NCI-H1417 treated with DMSO at 0.1 percent for 48 hours (cell line): ENCODE measurements at regions not wholly inside any gene's neighbourhood (a gene's known extent, or its start where the extent isn't known, plus 50 kb on each side); places are given as distances from the start of the nearest gene placed in this dataset.
A peak's percentile ranks its signal among the peaks of the same experiment; 100 is the strongest.

ENCODE experiments used
- DNase-seq: peaks from one replicate; lab custom pipeline; 2025; lab: John Stamatoyannopoulos, UW

- DNase-seq: no peak
Measured at GRCh38 chr7:113825832-113826231, 93.0 kb downstream of the PPP1R3A start.

DNA sequence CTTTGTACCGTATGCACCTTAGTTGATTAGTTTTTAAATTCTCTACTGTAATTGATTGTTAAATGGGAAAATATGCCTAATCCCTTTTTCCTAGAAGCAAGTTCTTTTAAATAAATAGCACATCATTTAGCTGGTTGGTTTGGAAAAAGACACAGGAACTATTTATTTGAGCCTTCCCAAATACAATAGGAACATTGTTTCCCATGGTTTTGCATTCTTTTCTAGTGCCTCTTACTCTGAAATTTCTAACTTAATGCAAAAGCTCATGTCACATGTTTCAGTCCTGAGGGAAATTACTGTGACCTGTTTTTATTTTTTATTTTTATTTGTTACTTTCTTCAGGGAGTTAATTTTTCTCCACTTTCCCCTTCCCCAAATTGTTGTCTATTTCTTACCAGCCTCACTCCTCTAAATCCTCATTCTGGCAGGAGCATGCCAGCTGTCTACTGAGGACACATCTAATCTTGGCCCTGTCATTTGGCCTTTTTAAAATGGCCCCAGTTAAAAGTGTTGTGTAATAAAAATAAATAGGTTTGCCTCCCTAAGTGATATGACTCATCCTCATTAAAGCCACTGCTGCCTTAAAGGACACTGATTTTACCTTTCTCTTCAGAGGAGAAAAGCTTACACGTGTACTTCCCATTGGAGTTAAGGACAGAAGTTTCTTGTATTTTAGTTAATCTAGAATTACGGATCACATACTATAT, 94.5 kb downstream of the PPP1R3A start:
- DNase-seq: no peak

DNA sequence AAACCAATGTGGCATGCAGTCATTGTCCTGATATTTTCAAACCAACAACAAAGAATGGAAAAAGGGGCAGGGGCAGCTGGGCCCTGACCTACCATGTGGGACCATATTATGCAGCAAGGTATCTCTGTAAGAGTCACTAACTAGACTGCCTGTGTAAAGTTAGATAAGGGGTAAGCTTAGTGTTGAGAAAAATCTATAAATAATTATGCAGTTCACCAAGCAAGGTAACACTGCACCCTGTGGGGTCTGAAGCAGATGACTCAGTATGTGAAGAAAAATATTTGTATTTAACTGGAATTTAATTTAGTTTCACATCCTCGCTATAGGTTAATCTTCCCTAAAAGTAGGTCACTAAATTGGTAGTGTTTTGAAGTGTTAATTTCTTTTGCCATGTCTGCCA, 99.3 kb downstream of the PPP1R3A start:
- no peak for DNase-seq

DNA sequence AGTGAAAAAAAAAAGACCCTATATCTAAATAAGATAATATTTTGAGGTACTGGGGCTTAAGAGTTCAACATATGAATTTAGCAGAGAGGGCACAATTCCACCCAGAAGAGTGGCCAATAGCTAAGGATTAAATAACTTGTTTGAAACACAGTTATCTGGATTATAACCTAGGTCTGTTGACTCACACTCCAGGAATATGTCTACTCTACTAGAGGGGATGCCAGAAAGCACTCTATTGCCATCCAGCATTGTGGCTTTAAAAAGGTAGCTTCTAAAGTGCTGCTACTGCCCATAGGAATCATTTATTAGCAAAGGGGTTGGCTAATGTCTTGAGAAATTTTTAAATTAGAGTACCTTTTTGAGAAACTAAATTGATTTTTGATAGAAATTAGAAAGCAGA, 102.2 kb downstream of the PPP1R3A start:
- no peak for DNase-seq

GRCh38 chr7:113813471-113813870, 105.3 kb downstream of the PPP1R3A start:
- DNase-seq: no peak

- DNase-seq: no peak
Measured at GRCh38 chr7:113812591-113813255, 106.1 kb downstream of the PPP1R3A start.

- DNase-seq: no peak
Measured at GRCh38 chr7:113810080-113810744, 108.6 kb downstream of the PPP1R3A start.

GRCh38 chr7:113809581-113809980, 109.2 kb downstream of the PPP1R3A start:
- no peak for DNase-seq

DNA sequence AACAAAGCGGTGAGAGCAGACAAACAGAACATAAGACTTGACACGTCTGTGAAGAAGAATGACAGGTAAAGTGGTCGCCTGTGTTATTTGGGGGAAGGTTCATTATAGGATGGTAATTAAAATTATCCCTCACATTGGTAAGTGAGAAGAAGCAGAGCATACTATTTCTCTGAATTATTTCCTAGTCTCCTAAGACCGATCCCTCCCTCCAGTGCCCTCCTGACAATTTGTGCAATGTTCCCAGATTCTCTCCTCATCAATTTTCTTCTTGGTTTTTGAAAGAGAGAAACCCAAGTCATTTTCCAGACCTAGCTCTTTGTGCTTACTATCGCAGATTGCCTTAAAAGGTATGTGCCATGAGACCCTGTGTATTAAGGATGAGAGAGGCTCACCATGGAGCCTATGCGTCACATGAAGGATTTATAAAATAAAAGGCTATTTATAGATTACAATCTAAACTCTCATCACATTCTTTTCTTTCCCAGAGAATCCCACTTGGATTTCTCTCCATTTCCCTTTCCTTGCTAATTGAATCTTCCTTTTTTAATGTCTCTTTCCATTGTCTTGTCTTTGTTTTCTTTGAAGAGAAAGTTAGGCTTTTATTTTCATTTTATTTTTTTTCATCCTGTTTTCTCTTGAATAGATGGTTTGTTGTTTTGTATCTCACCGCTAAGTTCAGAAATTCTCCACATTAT, 112.0 kb downstream of the PPP1R3A start:
- no peak for DNase-seq

- DNase-seq: no peak
Measured at GRCh38 chr7:113805976-113806375, 112.8 kb downstream of the PPP1R3A start.

DNA sequence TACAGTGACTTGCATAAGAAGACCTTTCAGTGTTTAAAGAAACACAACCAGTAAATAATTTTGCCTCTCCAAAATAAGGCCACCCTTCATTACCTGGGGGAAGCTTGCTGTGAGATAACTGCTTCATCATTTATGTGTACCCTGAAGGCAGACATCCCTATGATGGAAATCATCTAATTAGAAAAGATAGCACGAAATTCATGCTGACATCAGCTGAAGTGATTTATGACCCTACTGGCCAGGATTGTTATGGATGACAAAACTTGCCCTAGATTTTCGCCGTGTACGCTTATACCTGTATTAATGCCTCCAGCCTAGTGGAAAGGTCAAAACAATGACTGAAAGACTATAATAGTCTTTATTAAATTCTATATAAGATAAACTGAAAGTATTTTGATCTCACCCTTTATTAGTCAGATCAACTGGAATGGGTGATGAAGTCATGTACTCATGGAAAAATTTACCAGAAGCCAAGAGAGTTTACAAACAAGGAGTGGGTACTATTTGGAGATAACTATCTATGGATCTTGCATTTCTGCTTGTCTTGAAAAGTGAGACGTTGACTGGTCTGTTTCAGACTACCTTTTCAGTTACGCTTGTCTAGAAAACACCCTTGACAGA, 114.2 kb downstream of the PPP1R3A start:
- DNase-seq: no peak

- DNase-seq: no peak
Measured at GRCh38 chr7:113801751-113802150, 117.1 kb downstream of the PPP1R3A start.

DNA sequence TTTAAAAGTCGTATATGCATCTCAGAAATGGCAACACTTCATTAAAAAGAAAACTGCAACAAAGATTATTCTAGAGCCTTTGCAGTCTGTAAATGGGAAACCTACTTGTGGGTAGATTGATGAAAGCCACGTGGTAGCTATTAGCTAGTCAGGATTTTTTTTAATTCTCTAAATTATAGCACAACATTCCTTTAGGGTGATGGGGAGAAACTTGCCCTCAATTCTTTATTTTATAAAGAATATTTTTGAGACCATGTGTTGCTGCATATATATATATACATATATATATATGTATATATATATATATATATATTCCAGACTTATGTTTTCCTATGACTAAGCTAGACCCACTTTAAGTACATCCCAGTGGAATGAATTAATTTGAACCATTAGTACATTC, 118.0 kb downstream of the PPP1R3A start:
- no peak for DNase-seq

DNA sequence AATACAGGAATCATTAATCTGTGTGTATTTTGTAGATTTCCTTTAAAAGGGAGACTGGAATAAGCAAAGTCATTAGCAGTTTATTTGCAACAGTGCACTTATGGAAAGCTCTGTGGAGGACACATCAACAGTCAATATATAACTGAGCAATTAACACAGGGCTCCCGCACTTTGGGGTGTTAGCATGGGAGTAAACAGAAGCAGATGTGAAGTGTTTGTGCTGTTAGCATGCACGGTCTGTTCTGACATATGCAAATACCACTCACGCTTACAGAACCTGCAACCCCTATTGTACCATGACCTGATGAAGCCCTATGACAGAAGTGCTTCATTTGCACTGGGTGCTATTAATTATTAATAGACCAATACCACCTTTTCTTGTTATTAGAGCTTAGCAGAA, 118.9 kb downstream of the PPP1R3A start:
- peak; percentile 100 for DNase-seq

GRCh38 chr7:113797420-113798010, 121.3 kb downstream of the PPP1R3A start:
- DNase-seq: no peak

- DNase-seq: no peak
Measured at GRCh38 chr7:113796557-113796956, 122.3 kb downstream of the PPP1R3A start.

GRCh38 chr7:113794573-113794972, 124.2 kb downstream of the PPP1R3A start:
- no peak for DNase-seq

DNA sequence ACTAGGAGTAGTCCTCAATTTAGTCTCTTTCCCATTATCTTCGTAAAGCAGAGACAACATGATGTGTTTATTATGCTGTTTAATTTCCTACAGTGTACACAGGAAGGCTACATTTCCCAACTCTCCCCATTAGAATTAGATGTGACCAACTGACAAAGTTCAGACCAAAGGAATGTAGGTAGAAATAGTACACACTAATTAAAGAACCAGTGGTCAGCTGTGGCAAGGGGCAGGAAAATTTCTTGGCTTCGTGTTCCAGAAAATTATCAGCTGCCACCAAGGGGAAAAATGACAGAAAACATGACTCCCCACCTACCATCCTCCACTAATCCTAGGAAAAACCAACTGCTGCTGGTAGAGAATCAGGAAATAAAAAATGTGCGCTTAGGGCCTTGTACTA, 125.6 kb downstream of the PPP1R3A start:
- DNase-seq: no peak

GRCh38 chr7:113790025-113790424, 128.8 kb downstream of the PPP1R3A start:
- DNase-seq: no peak

GRCh38 chr7:113787106-113787505, 131.7 kb downstream of the PPP1R3A start:
- DNase-seq: no peak

DNA sequence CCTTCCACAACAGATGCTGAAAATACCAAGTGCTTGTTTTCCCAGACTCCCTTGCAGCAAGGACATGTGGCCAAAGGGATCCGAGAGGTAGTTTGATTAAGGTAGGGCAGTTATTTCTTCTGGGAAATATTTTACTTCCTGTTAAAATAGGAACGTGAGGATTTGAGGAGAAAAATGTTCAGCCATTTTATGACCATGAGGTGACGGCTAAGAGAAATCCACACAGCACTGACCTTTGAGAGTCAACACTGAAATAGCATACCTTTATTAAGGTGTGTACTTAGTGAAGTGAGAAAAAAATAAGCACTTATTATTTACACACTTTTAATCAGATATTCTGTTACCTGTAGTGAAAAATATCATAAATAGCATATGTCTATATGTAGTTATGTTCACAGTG, 133.9 kb downstream of the PPP1R3A start:
- DNase-seq: no peak

GRCh38 chr7:113784316-113784715, 134.5 kb downstream of the PPP1R3A start:
- DNase-seq: no peak
